Mesothelial cell of epicardium (in vitro differentiated cells): ENCODE measurements at regions not wholly inside any gene's neighbourhood (a gene's known extent, or its start where the extent isn't known, plus 50 kb on each side); places are given as distances from the start of the nearest gene placed in this dataset.

Source experiments
- DNase-seq, 2 experiments: peaks; one replicate each; pipeline ENCODE4 v3.0.0; 2021; ENCODE audit warnings: low spot score in 2 of 2; ENCODE audit not compliant: unreplicated experiment in 2 of 2
- H3K27ac Mint-ChIP-seq: 2 replicates; pipeline ENCODE4 v1.8.0; 2021; ENCODE audit warnings: mixed read lengths
- H3K27me3 Mint-ChIP-seq: 2 replicates; pipeline ENCODE4 v1.8.0; 2021; ENCODE audit warnings: low read depth, mixed read lengths
- H3K36me3 Mint-ChIP-seq: 2 replicates; pipeline ENCODE4 v1.8.0; 2021; ENCODE audit warnings: mixed read lengths
- H3K4me1 Mint-ChIP-seq: 2 replicates; pipeline ENCODE4 v1.8.0; 2021; ENCODE audit warnings: mixed read lengths
- H3K4me3 Mint-ChIP-seq: 2 replicates; pipeline ENCODE4 v1.8.0; 2021; ENCODE audit warnings: mild to moderate bottlenecking, moderate library complexity, mixed read lengths
- H3K9me3 Mint-ChIP-seq: 2 replicates; pipeline ENCODE4 v1.8.0; 2021; ENCODE audit warnings: mixed read lengths
- TF ChIP-seq, protein P1 (sequence below): fragments of 200-600 bp; sonication (generic); IDR thresholded peaks from one replicate; pipeline ENCODE4 v1.5.0; 2021; ENCODE audit warnings: antibody characterized with exemption; ENCODE audit not compliant: unreplicated experiment

DNA sequence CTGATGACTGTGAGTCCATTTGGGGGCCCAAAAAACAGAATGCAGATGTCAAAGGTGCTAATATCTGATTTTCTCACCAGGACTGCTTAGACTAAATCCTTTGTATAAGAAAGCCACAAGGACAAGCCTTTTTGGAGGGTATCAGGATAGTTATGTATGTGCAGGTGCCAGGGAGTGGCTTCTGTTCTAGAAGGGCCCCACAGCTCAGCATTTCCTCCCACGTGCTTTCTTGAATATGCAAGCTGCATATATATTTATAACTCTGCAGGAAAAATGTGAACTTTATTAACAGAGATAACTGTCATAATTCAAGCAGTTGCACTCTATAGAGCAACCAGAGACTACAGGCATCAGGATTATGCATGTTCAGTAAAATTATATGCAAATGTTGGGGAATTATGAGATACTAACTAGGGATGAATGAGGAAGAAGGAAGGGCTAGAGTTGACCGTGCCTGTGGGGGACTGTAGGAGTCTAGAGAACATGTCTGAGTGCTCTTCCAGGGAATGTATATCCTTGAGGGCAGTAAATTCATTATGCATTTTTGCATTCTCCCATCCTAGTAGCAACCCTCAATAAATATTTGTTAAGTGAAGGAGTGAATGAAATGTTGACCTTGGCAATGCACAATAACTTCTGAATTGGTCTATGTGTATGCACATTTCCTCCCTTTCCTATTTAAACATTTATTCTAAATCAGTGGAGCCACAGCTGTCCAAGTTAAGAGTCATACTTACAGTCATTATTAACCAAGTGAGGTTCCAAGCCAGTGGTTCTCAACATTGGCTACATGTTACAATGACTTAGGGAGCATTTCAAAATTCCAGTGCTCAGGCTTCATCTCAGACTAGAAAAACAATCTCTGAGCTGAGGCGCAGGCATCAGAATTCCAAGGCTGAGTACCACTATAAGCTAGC, 94.8 kb upstream of the ANKRD28 start:
- no peak for DNase-seq
- Mint-ChIP-seq H3K4me1 (peaks cover 15% of the 10 kb centered on the region), H3K4me3 (no peak overlapping the region), H3K9me3 (no peaks in the 10 kb centered on the region), H3K27me3 (peaks cover 3% of the 10 kb centered on the region), H3K27ac (no peak overlapping the region), H3K36me3 (no peaks in the 10 kb centered on the region)
- TF ChIP-seq, protein P1, sequence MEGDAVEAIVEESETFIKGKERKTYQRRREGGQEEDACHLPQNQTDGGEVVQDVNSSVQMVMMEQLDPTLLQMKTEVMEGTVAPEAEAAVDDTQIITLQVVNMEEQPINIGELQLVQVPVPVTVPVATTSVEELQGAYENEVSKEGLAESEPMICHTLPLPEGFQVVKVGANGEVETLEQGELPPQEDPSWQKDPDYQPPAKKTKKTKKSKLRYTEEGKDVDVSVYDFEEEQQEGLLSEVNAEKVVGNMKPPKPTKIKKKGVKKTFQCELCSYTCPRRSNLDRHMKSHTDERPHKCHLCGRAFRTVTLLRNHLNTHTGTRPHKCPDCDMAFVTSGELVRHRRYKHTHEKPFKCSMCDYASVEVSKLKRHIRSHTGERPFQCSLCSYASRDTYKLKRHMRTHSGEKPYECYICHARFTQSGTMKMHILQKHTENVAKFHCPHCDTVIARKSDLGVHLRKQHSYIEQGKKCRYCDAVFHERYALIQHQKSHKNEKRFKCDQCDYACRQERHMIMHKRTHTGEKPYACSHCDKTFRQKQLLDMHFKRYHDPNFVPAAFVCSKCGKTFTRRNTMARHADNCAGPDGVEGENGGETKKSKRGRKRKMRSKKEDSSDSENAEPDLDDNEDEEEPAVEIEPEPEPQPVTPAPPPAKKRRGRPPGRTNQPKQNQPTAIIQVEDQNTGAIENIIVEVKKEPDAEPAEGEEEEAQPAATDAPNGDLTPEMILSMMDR: no peak

GRCh38 chr3:15894382-15894781, 96.6 kb upstream of the ANKRD28 start:
- no peak overlapping the region for H3K4me3 Mint-ChIP-seq
- TF ChIP-seq, protein P1: no peak
- H3K36me3 Mint-ChIP-seq: no peaks in the 10 kb centered on the region
- H3K9me3 Mint-ChIP-seq: no peaks in the 10 kb centered on the region
- DNase-seq: no peak
- H3K27me3 Mint-ChIP-seq: no peaks in the 10 kb centered on the region
- no peak overlapping the region for H3K27ac Mint-ChIP-seq
- peaks cover 15% of the 10 kb centered on the region for H3K4me1 Mint-ChIP-seq

GRCh38 chr3:15896500-15896899, 98.7 kb upstream of the ANKRD28 start:
- Mint-ChIP-seq H3K9me3 (no peaks in the 10 kb centered on the region), H3K27ac (no peak overlapping the region), H3K36me3 (no peaks in the 10 kb centered on the region), H3K4me1 (peaks cover 15% of the 10 kb centered on the region), H3K27me3 (no peaks in the 10 kb centered on the region), H3K4me3 (no peak overlapping the region)
- TF ChIP-seq, protein P1: no peak
- DNase-seq: no peak

GRCh38 chr3:15899388-15899787, 101.6 kb upstream of the ANKRD28 start:
- TF ChIP-seq, protein P1: no peak
- Mint-ChIP-seq H3K36me3 (no peaks in the 10 kb centered on the region), H3K4me1 (no peaks in the 10 kb centered on the region), H3K27ac (no peak overlapping the region), H3K9me3 (no peaks in the 10 kb centered on the region), H3K27me3 (no peaks in the 10 kb centered on the region), H3K4me3 (no peak overlapping the region)
- DNase-seq: no peak

DNA sequence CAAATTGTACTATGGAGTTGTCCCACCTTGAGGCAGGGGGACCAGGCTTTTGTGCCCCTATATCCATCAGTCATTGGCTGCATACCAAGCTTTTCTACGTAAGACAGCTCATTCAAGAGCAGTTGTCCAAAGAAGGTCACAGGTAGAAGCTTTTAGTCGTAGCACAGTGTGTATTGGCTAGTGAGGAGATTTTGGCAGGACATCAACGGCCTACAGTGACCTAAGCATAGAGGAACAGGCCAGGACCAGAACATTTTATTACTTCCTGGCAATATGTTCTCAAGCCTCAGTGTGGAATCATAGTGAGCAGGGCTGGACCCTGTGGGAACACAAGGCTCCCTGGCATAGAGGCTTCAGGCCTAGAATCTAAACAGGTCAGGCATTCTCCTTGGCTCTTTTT, 105.4 kb upstream of the ANKRD28 start:
- Mint-ChIP-seq H3K9me3 (no peaks in the 10 kb centered on the region), H3K27me3 (no peaks in the 10 kb centered on the region)
- TF ChIP-seq, protein P1: no peak

More for the DNA sequence above, 105.4 kb upstream of the ANKRD28 start:
- Mint-ChIP-seq H3K36me3 (no peaks in the 10 kb centered on the region), H3K4me3 (no peak overlapping the region), H3K4me1 (no peaks in the 10 kb centered on the region), H3K27ac (no peak overlapping the region)
- no peak for DNase-seq
